ENCODE measurements at regions not wholly inside any gene's neighbourhood (a gene's known extent, or its start where the extent isn't known, plus 50 kb on each side); places are given as distances from the start of the nearest gene placed in this dataset.

GRCh38 chr3:10600296-10600714 lies 94.9 kb upstream of the ATP2B2 start:
- no peak overlapping the region for H3K9ac ChIP-seq (ENCODE audit: extremely low read depth, low read length, poor library complexity, severe bottlenecking)
- H3K27ac Mint-ChIP-seq: no peak overlapping the region
- no peak overlapping the region for H3K4me3 Mint-ChIP-seq
- H3K36me3 ChIP-seq (ENCODE audit: control insufficient read depth, insufficient read depth, low read length): no peaks in the 10 kb centered on the region
- H3K27me3 ChIP-seq (ENCODE audit: control insufficient read depth, insufficient read depth, low read length, poor library complexity, severe bottlenecking): no peaks in the 10 kb centered on the region
- no peak for TF ChIP-seq CTCF (conservative IDR thresholded peaks at IDR 0.05)
- no peak for DNase-seq
- H3K4me3 ChIP-seq (ENCODE audit: low read length): no peak overlapping the region
- no peak overlapping the region for H3K27ac ChIP-seq (ENCODE audit: low read depth, low read length)
- no peaks in the 10 kb centered on the region for H3K4me1 ChIP-seq (ENCODE audit: control insufficient read depth, insufficient read depth, low read length)
- no peaks in the 10 kb centered on the region for H3K27me3 Mint-ChIP-seq (ENCODE audit: insufficient read depth)
- WGBS, 2 experiments (ENCODE audit: insufficient coverage in 1 of 2, insufficient read length in 1 of 2): 49 to 65% methylated on average over 7 to 8 of the region's 8 CpGs
- H3K9me3 Mint-ChIP-seq: no peaks in the 10 kb centered on the region
- no peaks in the 10 kb centered on the region for H3K36me3 Mint-ChIP-seq (ENCODE audit: low read depth)
- no peaks in the 10 kb centered on the region for H3K9me3 ChIP-seq (ENCODE audit: control insufficient read depth, low read length)
- no peaks in the 10 kb centered on the region for H3K4me1 Mint-ChIP-seq

DNA sequence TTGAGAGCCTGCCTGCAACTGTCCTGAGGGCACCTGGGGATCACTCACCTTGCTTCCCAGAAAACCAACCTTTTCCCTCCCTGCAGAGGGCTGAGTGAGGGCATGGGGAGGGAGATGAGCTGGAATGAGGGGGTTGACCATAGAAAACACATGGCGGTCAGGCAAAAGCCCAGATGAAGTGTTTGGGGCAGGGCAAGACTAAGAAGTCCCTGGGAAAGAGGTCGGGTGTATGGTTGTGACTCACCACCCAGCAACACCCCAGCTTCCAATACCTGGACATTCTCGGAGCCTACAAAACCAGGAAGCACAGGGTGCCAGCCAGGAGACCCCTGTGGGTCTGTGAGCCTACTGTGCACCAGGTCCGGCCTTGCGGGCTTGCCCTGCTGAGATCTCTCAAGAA lies 95.3 kb upstream of the ATP2B2 start:
- H3K27ac Mint-ChIP-seq: no peak overlapping the region
- 93 to 100% methylated on average over 2 to 5 of the region's 5 CpGs for WGBS, 2 experiments (ENCODE audit: insufficient coverage in 1 of 2, insufficient read length in 1 of 2)
- Histone ChIP-seq H3K27ac (ENCODE audit: low read depth, low read length) (no peak overlapping the region), H3K4me3 (ENCODE audit: low read length) (no peak overlapping the region), H3K27me3 (ENCODE audit: control insufficient read depth, insufficient read depth, low read length, poor library complexity, severe bottlenecking) (no peaks in the 10 kb centered on the region), H3K36me3 (ENCODE audit: control insufficient read depth, insufficient read depth, low read length) (no peaks in the 10 kb centered on the region), H3K9me3 (ENCODE audit: control insufficient read depth, low read length) (no peaks in the 10 kb centered on the region), H3K4me1 (ENCODE audit: control insufficient read depth, insufficient read depth, low read length) (no peaks in the 10 kb centered on the region), H3K9ac (ENCODE audit: extremely low read depth, low read length, poor library complexity, severe bottlenecking) (no peak overlapping the region)
- H3K27me3 Mint-ChIP-seq (ENCODE audit: insufficient read depth): no peaks in the 10 kb centered on the region
- DNase-seq: no peak
- H3K4me3 Mint-ChIP-seq: no peak overlapping the region
- no peaks in the 10 kb centered on the region for H3K36me3 Mint-ChIP-seq (ENCODE audit: low read depth)
- no peak for TF ChIP-seq CTCF (conservative IDR thresholded peaks at IDR 0.05)
- H3K4me1 Mint-ChIP-seq: no peaks in the 10 kb centered on the region
- no peaks in the 10 kb centered on the region for H3K9me3 Mint-ChIP-seq

DNA sequence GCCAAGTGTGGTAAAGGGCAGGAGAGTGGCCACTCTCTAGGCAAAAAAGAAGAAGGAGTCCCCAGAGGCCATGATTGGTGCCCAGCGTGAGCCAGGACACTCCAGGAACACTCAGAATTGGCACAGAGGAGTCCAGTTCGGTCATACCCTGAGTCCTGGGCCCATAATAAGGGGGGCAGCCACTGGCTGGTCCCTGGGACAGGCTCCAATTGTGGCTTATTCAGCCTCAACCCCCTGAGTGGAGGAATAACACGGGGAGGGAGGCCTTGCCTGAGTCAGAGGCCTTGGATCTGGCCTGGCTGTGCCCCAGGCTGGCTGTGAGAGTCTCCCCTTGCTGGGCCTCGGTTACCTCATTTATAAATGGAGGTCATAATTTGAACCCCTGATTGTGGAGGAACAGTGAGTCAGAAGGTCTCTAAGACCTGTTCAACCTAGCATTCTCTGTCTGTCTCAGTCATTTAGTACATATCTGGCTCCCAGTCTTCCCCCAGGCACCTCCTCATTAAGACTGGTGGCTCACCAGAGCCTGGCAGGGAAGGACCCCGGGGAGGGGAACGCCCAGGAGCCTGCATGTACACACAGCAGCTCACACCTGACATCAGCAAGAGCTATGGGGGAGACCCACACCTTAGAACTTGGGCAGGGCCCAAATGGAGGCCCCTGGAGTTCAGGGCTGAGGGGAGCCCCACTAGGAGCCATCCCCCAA lies 95.9 kb upstream of the ATP2B2 start:
- Histone ChIP-seq H3K27ac (ENCODE audit: low read depth, low read length) (no peak overlapping the region), H3K4me1 (ENCODE audit: control insufficient read depth, insufficient read depth, low read length) (no peaks in the 10 kb centered on the region), H3K9me3 (ENCODE audit: control insufficient read depth, low read length) (no peaks in the 10 kb centered on the region), H3K9ac (ENCODE audit: extremely low read depth, low read length, poor library complexity, severe bottlenecking) (no peak overlapping the region), H3K36me3 (ENCODE audit: control insufficient read depth, insufficient read depth, low read length) (no peaks in the 10 kb centered on the region), H3K27me3 (ENCODE audit: control insufficient read depth, insufficient read depth, low read length, poor library complexity, severe bottlenecking) (no peaks in the 10 kb centered on the region), H3K4me3 (ENCODE audit: low read length) (no peak overlapping the region)
- Mint-ChIP-seq H3K27me3 (ENCODE audit: insufficient read depth) (no peaks in the 10 kb centered on the region), H3K9me3 (no peaks in the 10 kb centered on the region), H3K4me3 (no peak overlapping the region), H3K27ac (no peak overlapping the region), H3K36me3 (ENCODE audit: low read depth) (no peaks in the 10 kb centered on the region), H3K4me1 (no peaks in the 10 kb centered on the region)
- 90% methylated on average over 5 to 6 of the region's 6 CpGs for WGBS, 2 experiments (ENCODE audit: insufficient coverage in 1 of 2, insufficient read length in 1 of 2)
- no peak for TF ChIP-seq CTCF (conservative IDR thresholded peaks at IDR 0.05)
- no peak for DNase-seq
